Smooth muscle cell of the brain vasculature (primary cell): ENCODE measurements at regions not wholly inside any gene's neighbourhood (a gene's known extent, or its start where the extent isn't known, plus 50 kb on each side); places are given as distances from the start of the nearest gene placed in this dataset.

Experiments used
- DNase-seq: peaks from one replicate; pipeline ENCODE4 v3.0.0-alpha.2; 2012; ENCODE audit warnings: low read depth, low spot score

- no peak for DNase-seq
Observed at GRCh38 chr12:30153981-30154380, 370.2 kb upstream of the TMTC1 start.

GRCh38 chr12:30152705-30153104 is 369.0 kb upstream of the TMTC1 start:
- no peak for DNase-seq

- DNase-seq: no peak
Observed at GRCh38 chr12:30151831-30152230, 368.1 kb upstream of the TMTC1 start.

GRCh38 chr12:30146561-30146960 is 362.8 kb upstream of the TMTC1 start:
- DNase-seq: no peak

GRCh38 chr12:30145684-30146032 is 361.9 kb upstream of the TMTC1 start:
- DNase-seq: no peak

- DNase-seq: no peak
Observed at GRCh38 chr12:30144777-30145683, 361.3 kb upstream of the TMTC1 start.

- no peak for DNase-seq
Observed at GRCh38 chr12:30142301-30142700, 358.6 kb upstream of the TMTC1 start.

GRCh38 chr12:30138483-30138882 is 354.7 kb upstream of the TMTC1 start:
- DNase-seq: no peak

GRCh38 chr12:30136696-30137095 is 353.0 kb upstream of the TMTC1 start:
- DNase-seq: no peak

GRCh38 chr12:30135776-30136175 is 352.0 kb upstream of the TMTC1 start:
- DNase-seq: no peak

- no peak for DNase-seq
Observed at GRCh38 chr12:30134229-30134628, 350.5 kb upstream of the TMTC1 start.

- no peak for DNase-seq
Observed at GRCh38 chr12:30126944-30127343, 343.2 kb upstream of the TMTC1 start.

- DNase-seq: no peak
Observed at GRCh38 chr12:30120522-30120921, 336.8 kb upstream of the TMTC1 start.

- no peak for DNase-seq
Observed at GRCh38 chr12:30117483-30117882, 333.7 kb upstream of the TMTC1 start.

- no peak for DNase-seq
Observed at GRCh38 chr12:30111719-30112118, 328.0 kb upstream of the TMTC1 start.

GRCh38 chr12:30110958-30111586 is 327.3 kb upstream of the TMTC1 start:
- no peak for DNase-seq

GRCh38 chr12:30110498-30110897 is 326.8 kb upstream of the TMTC1 start:
- no peak for DNase-seq

GRCh38 chr12:30108666-30109065 is 324.9 kb upstream of the TMTC1 start:
- no peak for DNase-seq

GRCh38 chr12:30106204-30106965 is 322.6 kb upstream of the TMTC1 start:
- DNase-seq: no peak

GRCh38 chr12:30105505-30105904 is 321.8 kb upstream of the TMTC1 start:
- DNase-seq: no peak

GRCh38 chr12:30104971-30105370 is 321.2 kb upstream of the TMTC1 start:
- no peak for DNase-seq

GRCh38 chr12:30100741-30101140 is 317.0 kb upstream of the TMTC1 start:
- no peak for DNase-seq
